Immature natural killer cell (primary cell): ENCODE measurements at regions not wholly inside any gene's neighbourhood (a gene's known extent, or its start where the extent isn't known, plus 50 kb on each side); places are given as distances from the start of the nearest gene placed in this dataset.
A peak's percentile ranks its signal among the peaks of the same experiment; 100 is the strongest.

Experiments
- DNase-seq, 3 donors: peaks; one replicate each; pipeline ENCODE4 v3.0.0; 2022; ENCODE audit warnings: mixed read lengths in 1 of 3
- H3K27ac Mint-ChIP-seq, 6 donors: one replicate each; pipeline ENCODE4 v1.8.0; 2020; ENCODE audit warnings: mixed read lengths in 6 of 6, mild to moderate bottlenecking in 5 of 6, inconsistent platforms in 4 of 6, moderate library complexity in 3 of 6
- H3K27me3 Mint-ChIP-seq, 3 donors: one replicate each; pipeline ENCODE4 v1.8.0; 2020 to 2021; ENCODE audit warnings: low read depth in 3 of 3, mild to moderate bottlenecking in 3 of 3, mixed read lengths in 3 of 3, moderate library complexity in 3 of 3, inconsistent platforms in 1 of 3
- H3K36me3 Mint-ChIP-seq, 3 donors: one replicate each; pipeline ENCODE4 v1.8.0; 2020; ENCODE audit warnings: mixed read lengths in 3 of 3, inconsistent platforms in 2 of 3, mild to moderate bottlenecking in 2 of 3
- H3K4me1 Mint-ChIP-seq, 2 donors: one replicate each; pipeline ENCODE4 v1.8.0; 2020; ENCODE audit warnings: inconsistent platforms in 2 of 2, mild to moderate bottlenecking in 2 of 2, mixed read lengths in 2 of 2, moderate library complexity in 1 of 2
- H3K4me3 Mint-ChIP-seq, 5 donors: one replicate each; pipeline ENCODE4 v1.8.0; 2020; ENCODE audit warnings: mild to moderate bottlenecking in 5 of 5, mixed read lengths in 5 of 5, inconsistent platforms in 3 of 5, moderate library complexity in 3 of 5
- H3K9me3 Mint-ChIP-seq, 6 donors: one replicate each; pipeline ENCODE4 v1.8.0; 2020; ENCODE audit warnings: mild to moderate bottlenecking in 6 of 6, mixed read lengths in 6 of 6, inconsistent platforms in 4 of 6, moderate library complexity in 3 of 6

- H3K4me3 Mint-ChIP-seq = no peak overlapping the region
- H3K4me1 Mint-ChIP-seq = no peaks in the 10 kb centered on the region
- no peaks in the 10 kb centered on the region for H3K36me3 Mint-ChIP-seq
- peaks cover 2 to 5% (median 4%) of the 10 kb centered on the region in 3 donors for H3K27me3 Mint-ChIP-seq
- no peak for DNase-seq
- no peak overlapping the region for H3K27ac Mint-ChIP-seq
- H3K9me3 Mint-ChIP-seq = no peaks in the 10 kb centered on the region
Measured at GRCh38 chr2:63676135-63676534, 87.4 kb downstream of the MDH1 start.

- no peaks in the 10 kb centered on the region for H3K9me3 Mint-ChIP-seq
- peaks cover 2 to 5% (median 2%) of the 10 kb centered on the region in 3 donors for H3K27me3 Mint-ChIP-seq
- no peaks in the 10 kb centered on the region for H3K36me3 Mint-ChIP-seq
- no peak overlapping the region for H3K27ac Mint-ChIP-seq
- H3K4me1 Mint-ChIP-seq = no peaks in the 10 kb centered on the region
- H3K4me3 Mint-ChIP-seq = no peak overlapping the region
- DNase-seq = no peak
Measured at GRCh38 chr2:63678085-63678484, 89.3 kb downstream of the MDH1 start.

GRCh38 chr2:63678551-63678950, 89.8 kb downstream of the MDH1 start:
- Mint-ChIP-seq H3K9me3 (no peaks in the 10 kb centered on the region), H3K36me3 (no peaks in the 10 kb centered on the region), H3K4me3 (no peak overlapping the region), H3K27ac (no peak overlapping the region), H3K4me1 (no peaks in the 10 kb centered on the region), H3K27me3 (peaks cover 2 to 5% (median 2%) of the 10 kb centered on the region in 3 donors)
- no peak for DNase-seq

- Mint-ChIP-seq H3K27ac (no peak overlapping the region), H3K9me3 (no peaks in the 10 kb centered on the region), H3K4me1 (no peaks in the 10 kb centered on the region), H3K36me3 (no peaks in the 10 kb centered on the region), H3K4me3 (no peak overlapping the region), H3K27me3 (peaks cover 2 to 5% (median 4%) of the 10 kb centered on the region in 3 donors)
- DNase-seq = no peak
Measured at GRCh38 chr2:63679252-63679855, 90.6 kb downstream of the MDH1 start.

GRCh38 chr2:63680455-63680854, 91.7 kb downstream of the MDH1 start:
- Mint-ChIP-seq H3K27me3 (peaks cover 2 to 9% (median 2%) of the 10 kb centered on the region in 3 donors), H3K4me3 (no peak overlapping the region), H3K4me1 (no peaks in the 10 kb centered on the region), H3K27ac (no peak overlapping the region), H3K9me3 (no peaks in the 10 kb centered on the region), H3K36me3 (no peaks in the 10 kb centered on the region)
- no peak for DNase-seq

GRCh38 chr2:63681896-63682295, 93.1 kb downstream of the MDH1 start:
- Mint-ChIP-seq H3K27me3 (peaks cover 2 to 7% (median 2%) of the 10 kb centered on the region in 3 donors), H3K4me3 (no peak overlapping the region), H3K36me3 (no peaks in the 10 kb centered on the region), H3K4me1 (no peaks in the 10 kb centered on the region), H3K9me3 (no peaks in the 10 kb centered on the region), H3K27ac (no peak overlapping the region)
- no peak for DNase-seq

- Mint-ChIP-seq H3K27ac (no peak overlapping the region), H3K36me3 (no peaks in the 10 kb centered on the region), H3K27me3 (peaks cover 0 to 2% (median 1%) of the 10 kb centered on the region in 3 donors), H3K4me1 (no peaks in the 10 kb centered on the region), H3K9me3 (no peaks in the 10 kb centered on the region), H3K4me3 (no peak overlapping the region)
- peak; percentile 19 to 33 (median 24) for DNase-seq
Measured at GRCh38 chr2:63692002-63692606, 103.3 kb downstream of the MDH1 start.

- no peak overlapping the region for H3K27ac Mint-ChIP-seq
- H3K4me1 Mint-ChIP-seq = no peaks in the 10 kb centered on the region
- DNase-seq = no peak
- H3K9me3 Mint-ChIP-seq = no peaks in the 10 kb centered on the region
- H3K27me3 Mint-ChIP-seq = peaks cover 0 to 1% (median 0%) of the 10 kb centered on the region in 3 donors
- H3K36me3 Mint-ChIP-seq = no peaks in the 10 kb centered on the region
- H3K4me3 Mint-ChIP-seq = no peak overlapping the region
Measured at GRCh38 chr2:63695583-63695982, 106.8 kb downstream of the MDH1 start.

- Mint-ChIP-seq H3K9me3 (no peaks in the 10 kb centered on the region), H3K27me3 (peaks cover 0 to 1% (median 0%) of the 10 kb centered on the region in 3 donors), H3K4me3 (no peak overlapping the region), H3K27ac (no peak overlapping the region), H3K36me3 (no peaks in the 10 kb centered on the region), H3K4me1 (no peaks in the 10 kb centered on the region)
- no peak for DNase-seq
Measured at GRCh38 chr2:63696496-63696895, 107.7 kb downstream of the MDH1 start.

GRCh38 chr2:63697160-63697559, 108.4 kb downstream of the MDH1 start:
- no peak overlapping the region for H3K27ac Mint-ChIP-seq
- H3K4me3 Mint-ChIP-seq = no peak overlapping the region
- DNase-seq = no peak
- peaks cover 0 to 1% (median 0%) of the 10 kb centered on the region in 3 donors for H3K27me3 Mint-ChIP-seq
- H3K9me3 Mint-ChIP-seq = no peaks in the 10 kb centered on the region
- no peaks in the 10 kb centered on the region for H3K36me3 Mint-ChIP-seq
- H3K4me1 Mint-ChIP-seq = no peaks in the 10 kb centered on the region

GRCh38 chr2:63698786-63699548, 110.2 kb downstream of the MDH1 start:
- DNase-seq = peak in 2 of 3 donors; percentile 3 to 16
- Mint-ChIP-seq H3K4me3 (no peak overlapping the region), H3K27ac (no peak overlapping the region), H3K9me3 (no peaks in the 10 kb centered on the region), H3K4me1 (no peaks in the 10 kb centered on the region), H3K36me3 (no peaks in the 10 kb centered on the region), H3K27me3 (peaks cover 0 to 2% (median 0%) of the 10 kb centered on the region in 3 donors)

- H3K4me3 Mint-ChIP-seq = no peak overlapping the region
- H3K36me3 Mint-ChIP-seq = no peaks in the 10 kb centered on the region
- H3K4me1 Mint-ChIP-seq = no peaks in the 10 kb centered on the region
- DNase-seq = no peak
- peaks cover 0 to 2% (median 0%) of the 10 kb centered on the region in 3 donors for H3K27me3 Mint-ChIP-seq
- H3K27ac Mint-ChIP-seq = no peak overlapping the region
- H3K9me3 Mint-ChIP-seq = no peaks in the 10 kb centered on the region
Measured at GRCh38 chr2:63699549-63699839, 110.7 kb downstream of the MDH1 start.

GRCh38 chr2:63700271-63700670, 111.5 kb downstream of the MDH1 start:
- peaks cover 0 to 2% (median 0%) of the 10 kb centered on the region in 3 donors for H3K27me3 Mint-ChIP-seq
- H3K4me3 Mint-ChIP-seq = no peak overlapping the region
- no peaks in the 10 kb centered on the region for H3K36me3 Mint-ChIP-seq
- peaks cover 0 to 2% (median 0%) of the 10 kb centered on the region in 6 donors for H3K9me3 Mint-ChIP-seq
- H3K27ac Mint-ChIP-seq = no peak overlapping the region
- no peaks in the 10 kb centered on the region for H3K4me1 Mint-ChIP-seq
- no peak for DNase-seq

- Mint-ChIP-seq H3K27ac (no peak overlapping the region), H3K4me3 (no peak overlapping the region), H3K4me1 (no peaks in the 10 kb centered on the region), H3K9me3 (peaks cover 0 to 2% (median 0%) of the 10 kb centered on the region in 6 donors), H3K36me3 (no peaks in the 10 kb centered on the region), H3K27me3 (peaks cover 0 to 2% (median 0%) of the 10 kb centered on the region in 3 donors)
- DNase-seq = no peak
Measured at GRCh38 chr2:63701406-63701805, 112.6 kb downstream of the MDH1 start.
